ENCODE measurements at regions not wholly inside any gene's neighbourhood (a gene's known extent, or its start where the extent isn't known, plus 50 kb on each side); places are given as distances from the start of the nearest gene placed in this dataset.
"Not testable (repeated sequence)": the region's sequence is repeated elsewhere in the genome, so short reads cannot be mapped to it uniquely, and the experiment has no call there.

GRCh38 chr13:18835754-18836153 lies 345.9 kb downstream of the TUBA3C start:
- TF ChIP-seq CTCF (IDR thresholded peaks at IDR 0.05 in 8 of 11, conservative IDR thresholded peaks at IDR 0.05 in 3 of 11); POLR2A (IDR thresholded peaks at IDR 0.05); POLR2AphosphoS5 (IDR thresholded peaks at IDR 0.05): not testable (repeated sequence)
